ENCODE measurements at regions not wholly inside any gene's neighbourhood (a gene's known extent, or its start where the extent isn't known, plus 50 kb on each side); places are given as distances from the start of the nearest gene placed in this dataset.

DNA sequence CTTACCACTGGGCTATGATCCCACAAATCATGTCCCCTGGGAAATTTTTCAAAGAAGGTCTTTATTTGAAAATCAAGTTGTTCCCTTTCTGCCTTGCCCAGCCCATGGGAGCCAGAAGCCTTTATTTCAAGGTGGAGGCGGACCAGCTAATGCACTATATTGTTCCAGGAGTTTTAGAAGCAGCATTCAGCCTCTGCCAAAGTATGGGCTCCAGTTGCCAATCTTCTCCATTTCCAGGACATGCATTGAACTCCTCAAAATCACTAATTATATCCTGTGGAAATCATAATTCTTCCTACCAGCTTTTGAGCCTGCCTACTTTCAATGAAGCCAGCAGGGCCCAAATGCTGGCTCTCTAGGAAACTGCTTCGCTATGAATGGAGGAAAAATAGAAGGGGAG, 195.8 kb downstream of the RAD51AP2 start:
- Histone ChIP-seq H3K36me3 (replicated peaks; ENCODE audit: insufficient read depth, low read depth) (no peaks in the 10 kb centered on the region), H3K79me2 (no peaks in the 10 kb centered on the region), H3K9me3 (ENCODE audit: low read depth) (no peaks in the 10 kb centered on the region), H3K27me3 (no peaks in the 10 kb centered on the region), H4K20me1 (ENCODE audit: insufficient read depth, poor library complexity, severe bottlenecking) (no peaks in the 10 kb centered on the region), H3K9me2 (replicated peaks; ENCODE audit: insufficient read depth) (no peaks in the 10 kb centered on the region), H3K27ac (no peak overlapping the region), H3K4me1 (ENCODE audit: insufficient read depth) (peaks cover 14% of the 10 kb centered on the region), H3K4me2 (no peak overlapping the region), H3K4me3 (no peak overlapping the region), H2AFZ (no peak overlapping the region)
- 73% methylated on average over 2 of the region's 2 CpGs for WGBS (ENCODE audit: low lambda C conversion rate, missing lambda C conversion rate)
- TF ChIP-seq EZH2phosphoT487 (IDR thresholded peaks at IDR 0.05; ENCODE audit: low read depth, severe bottlenecking, unreplicated experiment) (no peak), EZH2 (IDR thresholded peaks at IDR 0.05; ENCODE audit: borderline replicate concordance) (no peak)
- TF ChIP-seq, protein P1, sequence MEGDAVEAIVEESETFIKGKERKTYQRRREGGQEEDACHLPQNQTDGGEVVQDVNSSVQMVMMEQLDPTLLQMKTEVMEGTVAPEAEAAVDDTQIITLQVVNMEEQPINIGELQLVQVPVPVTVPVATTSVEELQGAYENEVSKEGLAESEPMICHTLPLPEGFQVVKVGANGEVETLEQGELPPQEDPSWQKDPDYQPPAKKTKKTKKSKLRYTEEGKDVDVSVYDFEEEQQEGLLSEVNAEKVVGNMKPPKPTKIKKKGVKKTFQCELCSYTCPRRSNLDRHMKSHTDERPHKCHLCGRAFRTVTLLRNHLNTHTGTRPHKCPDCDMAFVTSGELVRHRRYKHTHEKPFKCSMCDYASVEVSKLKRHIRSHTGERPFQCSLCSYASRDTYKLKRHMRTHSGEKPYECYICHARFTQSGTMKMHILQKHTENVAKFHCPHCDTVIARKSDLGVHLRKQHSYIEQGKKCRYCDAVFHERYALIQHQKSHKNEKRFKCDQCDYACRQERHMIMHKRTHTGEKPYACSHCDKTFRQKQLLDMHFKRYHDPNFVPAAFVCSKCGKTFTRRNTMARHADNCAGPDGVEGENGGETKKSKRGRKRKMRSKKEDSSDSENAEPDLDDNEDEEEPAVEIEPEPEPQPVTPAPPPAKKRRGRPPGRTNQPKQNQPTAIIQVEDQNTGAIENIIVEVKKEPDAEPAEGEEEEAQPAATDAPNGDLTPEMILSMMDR (IDR thresholded peaks at IDR 0.05; ENCODE audit: poor library complexity): no peak
- DNase-seq (ENCODE audit: low spot score): no peak

- H3K27ac ChIP-seq: no peak overlapping the region
- peaks cover 6% of the 10 kb centered on the region for H3K4me1 ChIP-seq (ENCODE audit: insufficient read depth)
- H4K20me1 ChIP-seq (ENCODE audit: insufficient read depth, poor library complexity, severe bottlenecking): no peaks in the 10 kb centered on the region
- no peak overlapping the region for H2AFZ ChIP-seq
- H3K4me3 ChIP-seq: no peak overlapping the region
- no peaks in the 10 kb centered on the region for H3K9me2 ChIP-seq (replicated peaks; ENCODE audit: insufficient read depth)
- no peaks in the 10 kb centered on the region for H3K79me2 ChIP-seq
- no peak for DNase-seq (ENCODE audit: low spot score)
- H3K27me3 ChIP-seq: no peaks in the 10 kb centered on the region
- no peaks in the 10 kb centered on the region for H3K36me3 ChIP-seq (replicated peaks; ENCODE audit: insufficient read depth, low read depth)
- no peak overlapping the region for H3K4me2 ChIP-seq
- no peak for TF ChIP-seq EZH2phosphoT487 (IDR thresholded peaks at IDR 0.05; ENCODE audit: low read depth, severe bottlenecking, unreplicated experiment)
- H3K9me3 ChIP-seq (ENCODE audit: low read depth): no peaks in the 10 kb centered on the region
Observed at GRCh38 chr2:17319090-17319489, 199.2 kb downstream of the RAD51AP2 start.

GRCh38 chr2:17318013-17318412, 200.2 kb downstream of the RAD51AP2 start:
- no peaks in the 10 kb centered on the region for H3K79me2 ChIP-seq
- H3K9me3 ChIP-seq (ENCODE audit: low read depth): no peaks in the 10 kb centered on the region
- WGBS (ENCODE audit: low lambda C conversion rate, missing lambda C conversion rate): 49% methylated on average over 2 of the region's 2 CpGs
- TF ChIP-seq, protein P1 (IDR thresholded peaks at IDR 0.05; ENCODE audit: poor library complexity): no peak
- TF ChIP-seq EZH2 (IDR thresholded peaks at IDR 0.05; ENCODE audit: borderline replicate concordance) (no peak), EZH2phosphoT487 (IDR thresholded peaks at IDR 0.05; ENCODE audit: low read depth, severe bottlenecking, unreplicated experiment) (no peak)
- no peak for DNase-seq (ENCODE audit: low spot score)
- no peak overlapping the region for H3K4me2 ChIP-seq
- no peak overlapping the region for H2AFZ ChIP-seq
- H3K36me3 ChIP-seq (replicated peaks; ENCODE audit: insufficient read depth, low read depth): no peaks in the 10 kb centered on the region
- no peak overlapping the region for H3K27ac ChIP-seq
- H3K9me2 ChIP-seq (replicated peaks; ENCODE audit: insufficient read depth): no peaks in the 10 kb centered on the region
- no peaks in the 10 kb centered on the region for H3K27me3 ChIP-seq
- H4K20me1 ChIP-seq (ENCODE audit: insufficient read depth, poor library complexity, severe bottlenecking): no peaks in the 10 kb centered on the region
- H3K4me3 ChIP-seq: no peak overlapping the region
- peaks cover 6% of the 10 kb centered on the region for H3K4me1 ChIP-seq (ENCODE audit: insufficient read depth)

GRCh38 chr2:17317439-17317976, 200.7 kb downstream of the RAD51AP2 start:
- TF ChIP-seq EZH2phosphoT487 (IDR thresholded peaks at IDR 0.05; ENCODE audit: low read depth, severe bottlenecking, unreplicated experiment) (no peak), EZH2 (IDR thresholded peaks at IDR 0.05; ENCODE audit: borderline replicate concordance) (no peak)
- TF ChIP-seq, protein P1 (IDR thresholded peaks at IDR 0.05; ENCODE audit: poor library complexity): no peak
- H2AFZ ChIP-seq: no peak overlapping the region
- no peak overlapping the region for H3K4me2 ChIP-seq
- no peaks in the 10 kb centered on the region for H3K36me3 ChIP-seq (replicated peaks; ENCODE audit: insufficient read depth, low read depth)
- no peak overlapping the region for H3K4me3 ChIP-seq
- no peaks in the 10 kb centered on the region for H3K9me3 ChIP-seq (ENCODE audit: low read depth)
- H3K27me3 ChIP-seq: no peaks in the 10 kb centered on the region
- peaks cover 6% of the 10 kb centered on the region for H3K4me1 ChIP-seq (ENCODE audit: insufficient read depth)
- no peaks in the 10 kb centered on the region for H3K9me2 ChIP-seq (replicated peaks; ENCODE audit: insufficient read depth)
- H3K79me2 ChIP-seq: no peaks in the 10 kb centered on the region
- WGBS (ENCODE audit: low lambda C conversion rate, missing lambda C conversion rate): 60% methylated on average over 5 of the region's 5 CpGs
- no peaks in the 10 kb centered on the region for H4K20me1 ChIP-seq (ENCODE audit: insufficient read depth, poor library complexity, severe bottlenecking)
- no peak for DNase-seq (ENCODE audit: low spot score)
- H3K27ac ChIP-seq: no peak overlapping the region

All from hepatocyte (in vitro differentiated cells).